ENCODE measurements at regions not wholly inside any gene's neighbourhood (a gene's known extent, or its start where the extent isn't known, plus 50 kb on each side); places are given as distances from the start of the nearest gene placed in this dataset.
A peak's percentile ranks its signal among the peaks of the same experiment; 100 is the strongest.

- peaks cover 10 to 13% of the 10 kb centered on the region in 2 experiments for H3K4me1 Mint-ChIP-seq
- no peaks in the 10 kb centered on the region for H3K27me3 Mint-ChIP-seq (ENCODE audit: low read depth)
- H2AK5ac ChIP-seq (ENCODE audit: insufficient read length, low read length), result no peak overlapping the region
- no peaks in the 10 kb centered on the region for H4K20me1 ChIP-seq (ENCODE audit: control insufficient read depth, insufficient read depth, insufficient read length)
- H3T11ph ChIP-seq (ENCODE audit: low read length), result no peak overlapping the region
- no peaks in the 10 kb centered on the region for H3K27me3 ChIP-seq (ENCODE audit: insufficient read depth, low read length)
- no peaks in the 10 kb centered on the region for H3K23me2 ChIP-seq (ENCODE audit: insufficient read length, low read depth, low read length, poor library complexity, severe bottlenecking)
- H3K14ac ChIP-seq (ENCODE audit: insufficient read depth, low read length), result no peak overlapping the region
- peaks cover 6% of the 10 kb centered on the region; the same call in 1 of the 2 replicates for H3K4me1 ChIP-seq (ENCODE audit: insufficient read depth, low read length)
- DNase-seq, result peak; percentile 33
- no peak overlapping the region for H3K18ac ChIP-seq (ENCODE audit: insufficient read length, low read depth, low read length)
- no peak overlapping the region for H3K4ac ChIP-seq (ENCODE audit: low read depth, low read length)
- peak overlapping the region in 1 of 3 experiments; percentile 59; a peak in 1 of 7 replicates for H3K27ac Mint-ChIP-seq
- no peaks in the 10 kb centered on the region for H3K79me1 ChIP-seq (ENCODE audit: insufficient read depth, low read depth, low read length, poor library complexity, severe bottlenecking)
- H3K4me2 ChIP-seq (ENCODE audit: insufficient read depth, insufficient read length, low read length), result no peak overlapping the region
- H3K9me3 Mint-ChIP-seq, result peaks cover 0 to 7% of the 10 kb centered on the region in 2 experiments; a peak in 1 of 5 replicates
- WGBS (ENCODE audit: extremely low coverage, insufficient read length, low lambda C conversion rate), result no CpG with 5 or more reads among the region's 6 CpGs
- H2BK20ac ChIP-seq (ENCODE audit: low read depth, low read length, poor library complexity, severe bottlenecking), result no peak overlapping the region
- H2BK15ac ChIP-seq (ENCODE audit: low read depth, low read length), result no peak overlapping the region
- peak overlapping the region; percentile 62 for H3K56ac ChIP-seq (ENCODE audit: insufficient read length, low read depth, low read length)
- H4K8ac ChIP-seq (replicated peaks; ENCODE audit: insufficient read length, low read depth, low read length), result no peak overlapping the region
- H2BK12ac ChIP-seq (ENCODE audit: insufficient read length, low read depth, low read length), result no peak overlapping the region
- H2BK120ac ChIP-seq (ENCODE audit: low read depth, low read length, poor library complexity, severe bottlenecking), result no peak overlapping the region
- H3K9ac ChIP-seq (ENCODE audit: extremely low read depth, insufficient read length, low read length), result no peak overlapping the region
- no peak for TF ChIP-seq CTCF (conservative IDR thresholded peaks at IDR 0.05)
- H2AFZ ChIP-seq (ENCODE audit: low read length), result peak overlapping the region; percentile 90
- H3K4me3 Mint-ChIP-seq, result no peak overlapping the region
- H4K91ac ChIP-seq (ENCODE audit: insufficient read length, low read depth, low read length), result no peak overlapping the region
- H2BK5ac ChIP-seq (ENCODE audit: insufficient read length, low read length), result no peak overlapping the region
- H3K27ac ChIP-seq (ENCODE audit: insufficient read length, low read depth, low read length), result no peak overlapping the region
- H4K5ac ChIP-seq (ENCODE audit: insufficient read length, low read depth, low read length), result peak overlapping the region; percentile 63
- no peaks in the 10 kb centered on the region for H3K9me3 ChIP-seq (ENCODE audit: control insufficient read depth, low read depth, low read length)
- H3K79me2 ChIP-seq (ENCODE audit: insufficient read depth, low read length), result no peaks in the 10 kb centered on the region
- H3K23ac ChIP-seq (ENCODE audit: insufficient read length, low read depth, low read length), result no peak overlapping the region
- H3K36me3 Mint-ChIP-seq (ENCODE audit: insufficient read depth in 1 of 3, low read depth in 3 of 3), result peaks cover 0 to 5% (median 0%) of the 10 kb centered on the region in 3 experiments; a peak in 1 of 7 replicates
These were observed 519.2 kb downstream of the PCDH10 start for GRCh38 chr4:133668061-133668851.

All from H9 (cell line).